Activated CD4-positive, alpha-beta T cell treated with anti-CD3 and anti-CD28 coated beads for 48 hours (primary cell): ENCODE measurements at regions not wholly inside any gene's neighbourhood (a gene's known extent, or its start where the extent isn't known, plus 50 kb on each side); places are given as distances from the start of the nearest gene placed in this dataset.
"Not testable (repeated sequence)": the region's sequence is repeated elsewhere in the genome, so short reads cannot be mapped to it uniquely, and the experiment has no call there.

ENCODE experiments used
- DNase-seq: peaks from one replicate; pipeline ENCODE4 v3.0.0-alpha.2; 2020

GRCh38 chr5:92977846-92978540 is 603.0 kb downstream of the NR2F1-AS1 start:
- DNase-seq, result no peak

- DNase-seq, result no peak
Measured at GRCh38 chr5:92976156-92976555, 604.9 kb downstream of the NR2F1-AS1 start.

- no peak for DNase-seq
Measured at GRCh38 chr5:92969781-92970237, 611.2 kb downstream of the NR2F1-AS1 start.

- DNase-seq, result no peak
Measured at GRCh38 chr5:92969191-92969780, 611.7 kb downstream of the NR2F1-AS1 start.

- no peak for DNase-seq
Measured at GRCh38 chr5:92963800-92964199, 617.2 kb downstream of the NR2F1-AS1 start.

GRCh38 chr5:92962752-92963151 is 618.3 kb downstream of the NR2F1-AS1 start:
- no peak for DNase-seq

GRCh38 chr5:92956886-92957285 is 624.1 kb downstream of the NR2F1-AS1 start:
- DNase-seq, result no peak

GRCh38 chr5:92952243-92952642 is 628.8 kb downstream of the NR2F1-AS1 start:
- DNase-seq, result no peak

- DNase-seq, result no peak
Measured at GRCh38 chr5:92951746-92952145, 629.3 kb downstream of the NR2F1-AS1 start.

GRCh38 chr5:92946546-92946945 is 634.5 kb downstream of the NR2F1-AS1 start:
- no peak for DNase-seq

- no peak for DNase-seq
Measured at GRCh38 chr5:92945605-92946097, 635.4 kb downstream of the NR2F1-AS1 start.

- DNase-seq, result no peak
Measured at GRCh38 chr5:92944903-92945604, 636.0 kb downstream of the NR2F1-AS1 start.

GRCh38 chr5:92944337-92944736 is 636.7 kb downstream of the NR2F1-AS1 start:
- no peak for DNase-seq

GRCh38 chr5:92942762-92943161 is 638.3 kb downstream of the NR2F1-AS1 start:
- no peak for DNase-seq

- DNase-seq, result no peak
Measured at GRCh38 chr5:92941806-92942205, 639.2 kb downstream of the NR2F1-AS1 start.

GRCh38 chr5:92939428-92939827 is 641.6 kb downstream of the NR2F1-AS1 start:
- no peak for DNase-seq

- not testable (repeated sequence) for DNase-seq
Measured at GRCh38 chr5:92937396-92937795, 643.6 kb downstream of the NR2F1-AS1 start.

GRCh38 chr5:92930057-92930456 is 651.0 kb downstream of the NR2F1-AS1 start:
- DNase-seq, result no peak

GRCh38 chr5:92927291-92927778 is 653.7 kb downstream of the NR2F1-AS1 start:
- no peak for DNase-seq

GRCh38 chr5:92923885-92924284 is 657.1 kb downstream of the NR2F1-AS1 start:
- no peak for DNase-seq

- no peak for DNase-seq
Measured at GRCh38 chr5:92922231-92922967, 658.6 kb downstream of the NR2F1-AS1 start.

GRCh38 chr5:92917044-92917443 is 664.0 kb downstream of the NR2F1-AS1 start:
- DNase-seq, result no peak

GRCh38 chr5:92916036-92916435 is 665.0 kb downstream of the NR2F1-AS1 start:
- DNase-seq, result no peak
